Thyroid gland (tissue), 4 donors: ENCODE measurements at regions not wholly inside any gene's neighbourhood (a gene's known extent, or its start where the extent isn't known, plus 50 kb on each side); places are given as distances from the start of the nearest gene placed in this dataset.

ENCODE experiments used
- POLR2A ChIP-seq, 2 donors: fragments of 450-650 bp; IDR thresholded peaks; one replicate each; pipeline ENCODE4 v1.6.1; 2017; ENCODE audit warnings: antibody characterized with exemption in 2 of 2, mild to moderate bottlenecking in 2 of 2, moderate library complexity in 1 of 2
- TF ChIP-seq, protein P1 (sequence below), 6 experiments: fragments of 200-600 bp in 3 of 6; fragments of 450-650 bp in 3 of 6; sonication (generic) in 3 of 6; IDR thresholded peaks; one replicate each; pipeline ENCODE4 v1.5.1; 2016 to 2019; ENCODE audit warnings: antibody characterized with exemption in 6 of 6, mild to moderate bottlenecking in 2 of 6, inconsistent platforms in 1 of 6, moderate library complexity in 1 of 6

DNA sequence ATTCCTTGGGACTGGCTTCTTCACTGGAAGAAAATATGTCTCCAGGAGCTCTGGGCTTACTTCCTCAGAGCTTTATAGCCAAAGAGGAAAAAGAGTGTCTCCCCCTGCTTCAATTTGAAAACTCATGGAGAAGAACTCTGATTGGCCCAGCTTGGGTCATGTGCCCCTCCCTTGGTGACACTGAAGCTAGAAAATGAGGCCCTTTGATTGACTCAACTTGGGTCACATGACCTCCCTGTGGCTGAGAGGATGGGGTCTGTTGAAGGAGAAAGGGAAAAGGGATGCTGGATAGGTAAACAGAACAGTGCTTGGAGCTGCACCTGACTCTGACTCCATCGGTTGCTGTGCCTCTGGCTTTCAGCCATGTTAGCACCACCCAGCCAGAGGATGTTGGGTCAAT, 70.6 kb upstream of the KSR1 start:
- TF ChIP-seq, protein P1, sequence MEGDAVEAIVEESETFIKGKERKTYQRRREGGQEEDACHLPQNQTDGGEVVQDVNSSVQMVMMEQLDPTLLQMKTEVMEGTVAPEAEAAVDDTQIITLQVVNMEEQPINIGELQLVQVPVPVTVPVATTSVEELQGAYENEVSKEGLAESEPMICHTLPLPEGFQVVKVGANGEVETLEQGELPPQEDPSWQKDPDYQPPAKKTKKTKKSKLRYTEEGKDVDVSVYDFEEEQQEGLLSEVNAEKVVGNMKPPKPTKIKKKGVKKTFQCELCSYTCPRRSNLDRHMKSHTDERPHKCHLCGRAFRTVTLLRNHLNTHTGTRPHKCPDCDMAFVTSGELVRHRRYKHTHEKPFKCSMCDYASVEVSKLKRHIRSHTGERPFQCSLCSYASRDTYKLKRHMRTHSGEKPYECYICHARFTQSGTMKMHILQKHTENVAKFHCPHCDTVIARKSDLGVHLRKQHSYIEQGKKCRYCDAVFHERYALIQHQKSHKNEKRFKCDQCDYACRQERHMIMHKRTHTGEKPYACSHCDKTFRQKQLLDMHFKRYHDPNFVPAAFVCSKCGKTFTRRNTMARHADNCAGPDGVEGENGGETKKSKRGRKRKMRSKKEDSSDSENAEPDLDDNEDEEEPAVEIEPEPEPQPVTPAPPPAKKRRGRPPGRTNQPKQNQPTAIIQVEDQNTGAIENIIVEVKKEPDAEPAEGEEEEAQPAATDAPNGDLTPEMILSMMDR (IDR thresholded peaks at IDR 0.05): no peak
- TF ChIP-seq POLR2A (IDR thresholded peaks at IDR 0.05): no peak
